T-helper 1 cell treated with Interleukin-12 subunit alpha and Interleukin-12 subunit beta and Interleukin-4 antibody, amounts not matched to agents 30 ng/mL and 1 ng/mL, for 36 hours (primary cell): ENCODE measurements at regions not wholly inside any gene's neighbourhood (a gene's known extent, or its start where the extent isn't known, plus 50 kb on each side); places are given as distances from the start of the nearest gene placed in this dataset.
"Not testable (repeated sequence)": the region's sequence is repeated elsewhere in the genome, so short reads cannot be mapped to it uniquely, and the experiment has no call there.

Experiments used
- intact Hi-C: fragments of 100-400 bp; cut with micrococcal nuclease; formaldehyde crosslinking; loops from one replicate; pipeline ENCODE4 v1.15.1; 2024

DNA sequence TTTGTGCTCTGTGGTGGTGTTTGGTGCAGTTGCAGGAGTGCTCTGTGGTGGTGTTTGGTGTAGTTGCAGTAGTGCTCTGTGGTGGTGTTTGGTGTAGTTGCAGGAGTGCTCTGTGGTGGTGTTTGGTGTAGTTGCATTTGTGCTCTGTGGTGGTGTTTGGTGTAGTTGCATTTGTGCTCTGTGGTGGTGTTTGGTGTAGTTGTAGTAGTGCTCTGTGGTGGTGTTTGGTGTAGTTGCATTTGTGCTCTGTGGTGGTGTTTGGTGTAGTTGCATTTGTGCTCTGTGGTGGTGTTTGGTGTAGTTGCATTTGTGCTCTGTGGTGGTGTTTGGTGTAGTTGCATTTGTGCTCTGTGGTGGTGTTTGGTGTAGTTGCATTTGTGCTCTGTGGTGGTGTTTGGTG lies 705.7 kb upstream of the FRG1 start:
- intact Hi-C loops, result not testable (repeated sequence)

DNA sequence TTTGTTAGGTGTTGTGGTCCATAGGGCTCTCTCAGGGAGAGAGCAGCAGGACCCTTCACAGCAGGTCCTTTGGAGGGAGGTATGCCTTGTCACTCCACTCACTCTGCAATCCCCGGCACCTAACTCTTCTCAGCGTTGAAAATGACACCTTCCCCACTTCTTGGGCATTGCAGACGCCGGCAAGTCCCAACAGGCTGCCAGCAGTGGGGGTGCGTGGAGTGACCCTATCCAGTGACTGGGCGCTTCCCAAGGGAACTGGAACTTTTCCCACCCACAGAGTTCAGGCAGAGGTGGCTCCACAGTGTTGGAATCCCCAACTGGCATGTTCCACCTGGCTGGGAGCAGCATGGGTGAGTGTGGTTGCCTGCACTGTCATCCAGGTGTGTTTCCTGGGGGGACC lies 705.1 kb upstream of the FRG1 start:
- intact Hi-C loops, result no loop called here

DNA sequence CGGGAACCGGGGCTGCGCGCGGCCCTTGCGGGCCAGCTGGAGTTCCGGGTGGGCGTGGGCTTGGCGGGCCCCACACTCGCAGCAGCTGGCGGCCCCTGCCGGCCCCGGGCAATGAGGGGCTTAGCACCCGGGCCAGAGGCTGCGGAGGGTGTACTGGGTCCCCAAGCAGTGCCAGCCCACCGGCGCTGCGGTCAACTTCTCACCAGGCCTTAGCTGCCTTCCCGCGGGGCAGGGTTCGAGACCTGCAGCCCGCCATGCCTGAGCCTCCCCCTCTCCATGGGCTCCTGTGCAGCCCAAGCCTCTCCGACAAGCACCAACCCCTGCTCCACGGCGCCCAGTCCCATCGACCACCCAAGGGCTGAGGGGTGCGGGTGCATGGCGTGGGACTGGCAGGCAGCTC lies 704.4 kb upstream of the FRG1 start:
- intact Hi-C loops, result not testable (repeated sequence)

GRCh38 chr4:189237340-189237739 lies 703.3 kb upstream of the FRG1 start:
- intact Hi-C loops, result no loop called here

GRCh38 chr4:189255636-189256035 lies 685.0 kb upstream of the FRG1 start:
- intact Hi-C loops, result no loop called here

DNA sequence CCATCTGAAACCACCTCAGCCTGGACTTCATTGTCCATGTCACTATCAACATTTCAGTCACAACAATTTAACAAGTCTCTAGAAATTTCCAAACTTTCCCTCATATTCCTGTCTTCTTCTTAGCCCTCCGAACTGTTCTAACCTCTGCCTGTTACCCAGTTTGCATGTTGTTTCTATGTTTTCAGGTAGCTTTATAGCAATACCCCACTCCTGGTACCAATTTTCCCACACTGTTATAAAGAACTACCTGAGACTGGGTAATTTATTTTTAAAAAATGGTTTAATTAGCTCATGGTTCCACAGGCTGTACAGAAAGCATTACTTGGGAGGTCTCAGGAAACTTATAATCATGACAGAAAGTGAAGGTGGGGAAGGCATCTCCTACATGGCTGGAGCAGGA lies 679.2 kb upstream of the FRG1 start:
- intact Hi-C loops, result no loop called here

DNA sequence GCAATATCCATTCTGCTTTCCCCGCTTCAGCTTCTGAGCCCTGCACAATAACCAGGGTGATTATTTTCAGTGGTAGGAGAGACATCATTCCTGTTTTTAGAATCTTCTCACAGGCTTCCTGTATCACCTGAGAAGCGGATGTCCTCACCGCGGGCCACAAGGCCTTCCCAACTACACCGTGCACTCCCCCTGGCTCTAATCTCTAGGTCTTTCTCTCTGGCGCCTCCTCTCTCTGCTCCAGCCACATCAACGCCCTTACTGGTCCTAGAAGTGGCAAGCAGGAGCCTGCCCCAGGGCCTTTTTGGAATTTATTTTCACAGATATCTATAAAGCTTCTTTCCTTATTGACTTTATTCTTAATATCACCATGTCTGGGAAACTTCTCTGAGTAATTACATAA lies 675.2 kb upstream of the FRG1 start:
- intact Hi-C loops, result no loop called here

DNA sequence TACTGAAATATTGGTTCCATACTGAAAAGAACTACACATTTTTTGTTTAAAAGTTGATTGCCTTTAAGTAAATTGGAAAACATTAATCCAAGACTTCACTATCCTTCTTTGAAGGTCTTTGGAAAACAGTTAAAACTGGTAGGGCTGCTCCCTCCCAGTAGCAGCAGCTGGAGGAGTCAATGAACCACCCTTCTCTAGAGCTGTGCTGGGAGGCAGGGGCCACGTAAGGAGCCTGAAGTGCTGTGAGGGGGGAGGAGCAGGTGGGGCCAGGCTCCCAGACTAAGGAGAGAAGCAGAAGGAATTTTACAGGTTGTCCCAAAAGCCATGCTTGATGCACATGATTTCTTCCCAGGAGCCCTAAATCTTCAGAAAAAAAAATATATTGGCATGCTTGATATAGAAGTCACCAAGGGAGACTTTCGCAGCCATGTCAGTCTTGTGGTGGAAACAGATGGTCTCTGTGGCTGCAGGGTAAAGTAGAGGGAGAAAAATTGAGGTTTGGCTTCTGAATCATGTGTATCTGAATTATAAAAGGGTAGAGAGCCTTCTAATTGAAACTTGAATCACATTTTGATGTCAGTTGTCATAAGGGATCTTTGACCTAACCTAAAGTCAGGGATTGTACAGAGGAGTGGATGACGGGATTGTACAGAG lies 673.2 kb upstream of the FRG1 start:
- intact Hi-C loops, result no loop called here

DNA sequence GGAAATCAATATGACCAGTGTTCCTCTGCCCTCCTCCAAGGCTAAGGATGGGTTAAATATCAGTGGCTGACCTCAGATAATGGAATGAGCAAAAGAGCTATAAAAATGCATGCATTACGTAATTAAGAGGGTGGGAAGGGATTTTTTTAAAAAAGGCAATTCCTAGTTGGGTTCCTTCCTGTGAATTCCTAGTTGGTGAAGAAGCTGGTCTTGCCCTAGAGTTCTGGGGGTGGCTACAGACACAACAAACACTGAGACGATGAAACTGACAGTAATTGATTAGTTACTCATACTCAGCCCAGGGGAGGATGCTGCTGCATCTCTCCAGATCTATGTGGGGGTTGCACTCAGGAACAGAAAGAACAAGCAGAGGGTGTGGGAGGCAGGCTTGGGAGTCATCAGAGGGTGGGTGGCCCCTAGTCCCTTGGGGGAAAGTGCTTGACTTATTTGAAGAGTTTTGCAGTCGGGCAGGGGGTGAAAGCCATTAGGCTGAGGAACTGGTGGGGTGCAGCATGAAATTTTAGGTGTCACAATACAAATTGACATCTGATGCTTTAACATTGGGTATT lies 662.0 kb upstream of the FRG1 start:
- intact Hi-C loops, result no loop called here

DNA sequence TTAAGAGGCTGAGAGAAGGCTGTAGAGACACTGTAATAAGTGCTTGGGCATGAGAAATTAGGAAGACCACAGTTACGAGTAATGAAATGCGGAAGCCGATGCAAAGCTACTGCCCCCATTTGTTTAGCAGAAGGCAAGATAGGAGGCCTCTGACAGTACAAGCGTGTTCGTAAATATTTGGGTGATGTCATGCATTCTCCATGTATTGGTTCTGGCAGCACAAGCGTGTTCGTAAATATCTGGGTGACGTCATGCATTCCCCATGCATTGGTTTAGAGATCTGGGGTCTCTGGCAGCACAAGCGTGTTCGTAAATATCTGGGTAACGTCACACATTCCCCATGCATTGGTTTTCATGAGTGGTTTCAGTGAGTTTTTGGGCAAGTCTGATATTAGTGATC lies 661.5 kb upstream of the FRG1 start:
- intact Hi-C loops, result no loop called here

DNA sequence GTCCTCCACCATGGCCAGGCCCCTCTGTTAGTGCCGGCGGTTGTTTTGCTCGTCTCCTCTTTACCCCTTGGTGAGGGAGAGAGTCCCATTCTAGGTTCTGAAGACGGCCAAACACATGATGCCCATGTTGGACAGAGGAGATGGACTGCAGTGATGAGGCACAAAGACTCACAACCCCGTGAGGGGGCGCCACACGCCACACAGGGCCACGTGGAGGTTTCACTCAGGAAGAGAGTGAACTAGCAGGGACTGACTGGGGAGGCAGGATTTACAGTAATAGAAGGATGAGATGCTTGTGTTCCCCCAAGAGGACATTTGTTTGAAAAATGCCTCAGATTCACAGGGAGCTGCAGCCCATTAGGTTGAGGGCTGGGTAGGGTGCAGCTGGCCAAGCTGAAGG lies 655.3 kb upstream of the FRG1 start:
- intact Hi-C loops, result no loop called here

DNA sequence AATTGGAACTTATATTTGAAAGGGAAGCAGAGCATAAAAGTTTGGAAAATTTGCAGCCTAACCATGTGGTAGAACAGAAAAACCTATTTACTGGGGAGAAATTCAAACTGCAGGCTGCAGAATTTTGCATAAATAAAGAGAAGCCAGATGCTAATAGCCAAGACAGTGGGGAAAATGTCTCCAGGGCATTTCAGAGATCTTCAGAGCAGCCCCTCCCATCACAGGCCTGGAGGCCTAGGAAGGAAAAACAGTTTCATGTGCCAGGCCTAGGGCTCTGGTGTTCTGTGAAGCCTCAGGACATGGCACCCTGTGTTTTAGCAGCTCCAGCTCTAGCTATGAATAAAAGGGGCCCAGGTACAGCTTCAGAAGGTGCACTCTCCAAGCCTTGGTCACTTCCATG lies 648.7 kb upstream of the FRG1 start:
- intact Hi-C loops, result no loop called here

GRCh38 chr4:189293459-189293858 lies 647.2 kb upstream of the FRG1 start:
- intact Hi-C loops, result no loop called here

GRCh38 chr4:189294574-189294973 lies 646.1 kb upstream of the FRG1 start:
- intact Hi-C loops, result no loop called here

DNA sequence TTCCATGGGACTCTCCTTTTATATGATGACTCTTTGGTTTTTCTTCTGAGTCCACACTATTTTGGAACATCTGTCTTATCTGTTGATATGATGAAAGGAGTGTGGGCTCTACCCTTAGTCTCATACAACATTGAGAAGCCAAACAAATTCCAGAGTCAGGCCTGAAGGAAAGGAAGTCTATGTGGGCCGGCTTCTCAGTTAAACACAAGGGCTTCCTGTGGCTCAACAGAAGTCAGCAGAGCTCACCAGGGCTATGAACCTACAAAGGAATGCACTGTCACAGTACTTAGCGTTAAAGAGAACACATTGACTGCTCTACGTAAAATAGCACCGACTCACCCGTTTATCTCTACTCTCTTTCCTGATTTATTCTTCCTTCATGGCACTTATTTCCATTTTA lies 641.0 kb upstream of the FRG1 start:
- intact Hi-C loops, result no loop called here

DNA sequence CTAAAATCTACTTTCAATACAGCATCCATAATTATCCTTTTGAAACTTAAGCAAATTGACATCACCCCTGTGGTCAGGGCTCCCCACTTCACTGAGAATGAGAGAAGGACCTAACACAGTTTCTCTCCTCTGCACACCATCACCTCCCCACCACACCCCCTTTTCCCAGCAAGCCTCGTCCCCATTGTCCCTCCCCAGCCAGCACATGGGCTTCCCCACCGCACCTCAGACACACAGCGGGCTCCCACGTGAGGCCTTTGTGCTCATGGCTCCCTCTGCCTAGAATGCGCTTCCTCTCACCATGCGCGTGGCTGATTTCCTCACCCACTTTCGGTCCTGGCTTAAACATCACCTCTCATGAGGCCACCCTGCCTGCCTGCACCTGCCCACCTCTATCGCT lies 639.0 kb upstream of the FRG1 start:
- intact Hi-C loops, result no loop called here

- intact Hi-C loops, result no loop called here
These were observed 638.0 kb upstream of the FRG1 start for GRCh38 chr4:189302719-189303118.

DNA sequence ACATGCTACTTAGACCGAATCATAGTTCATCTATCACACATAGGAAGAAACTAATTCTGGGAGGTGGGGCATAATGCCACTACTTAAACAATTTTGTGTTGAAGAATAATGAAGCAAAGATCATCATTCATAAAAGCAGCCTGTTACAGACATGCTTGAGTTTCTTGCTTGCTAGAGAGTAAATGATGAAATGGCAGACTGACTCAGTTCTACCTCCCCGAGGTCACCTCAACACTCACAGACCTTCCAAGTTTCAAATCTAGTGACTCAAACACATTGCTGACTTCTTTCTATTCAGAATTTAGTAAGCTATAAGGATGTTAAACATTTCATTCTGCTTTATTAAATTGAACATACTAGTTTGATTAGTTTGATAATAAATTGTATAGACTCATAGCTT lies 636.5 kb upstream of the FRG1 start:
- intact Hi-C loops, result no loop called here

GRCh38 chr4:189304809-189305208 lies 635.9 kb upstream of the FRG1 start:
- intact Hi-C loops, result no loop called here

- intact Hi-C loops, result no loop called here
These were observed 635.2 kb upstream of the FRG1 start for GRCh38 chr4:189305500-189305899.

DNA sequence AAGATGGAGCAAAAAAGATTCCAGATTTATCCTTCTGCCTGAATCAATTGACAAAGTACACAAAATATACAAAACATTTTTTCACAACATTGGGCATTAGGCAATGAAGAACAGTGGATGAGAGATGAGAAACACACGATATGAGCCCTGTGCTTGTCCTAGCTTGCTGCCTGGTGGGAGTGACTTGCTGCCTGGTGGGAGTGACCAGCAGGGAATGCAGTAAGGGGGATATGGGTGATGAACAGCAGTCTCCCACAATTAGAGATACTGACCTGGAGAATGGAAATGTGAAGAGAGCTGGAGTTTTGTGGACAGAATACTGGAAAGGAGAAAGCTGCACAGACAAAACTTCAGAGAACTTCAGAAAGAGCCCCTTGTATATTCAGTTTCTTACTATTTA lies 629.4 kb upstream of the FRG1 start:
- intact Hi-C loops, result no loop called here

DNA sequence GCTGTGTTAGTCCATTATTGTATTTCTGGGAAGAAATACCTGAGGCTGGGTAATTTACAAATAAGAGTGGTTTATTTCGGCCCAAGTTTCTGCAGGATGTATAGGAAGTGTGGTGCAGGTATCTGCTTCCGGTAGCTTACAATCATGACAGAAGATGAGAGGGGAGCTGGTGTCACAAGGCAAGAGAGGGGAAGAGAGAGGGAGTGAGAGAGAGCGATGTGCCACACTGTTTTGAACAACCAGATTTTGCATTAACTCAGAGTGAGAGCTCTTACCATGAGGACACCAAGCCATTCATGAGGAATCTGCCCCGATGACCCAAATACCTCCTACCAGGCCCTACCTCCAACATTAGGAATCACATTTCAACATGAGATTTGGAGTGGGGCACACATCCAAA lies 627.6 kb upstream of the FRG1 start:
- intact Hi-C loops, result no loop called here

- intact Hi-C loops, result no loop called here
These were observed 626.7 kb upstream of the FRG1 start for GRCh38 chr4:189313861-189314513.
